GM06990 (cell line): ENCODE measurements at regions not wholly inside any gene's neighbourhood (a gene's known extent, or its start where the extent isn't known, plus 50 kb on each side); places are given as distances from the start of the nearest gene placed in this dataset.
"Not testable (repeated sequence)": the region's sequence is repeated elsewhere in the genome, so short reads cannot be mapped to it uniquely, and the experiment has no call there.

Experiments used
- DNase-seq: peaks from one replicate; pipeline ENCODE4 v3.0.0-alpha.2; 2011; ENCODE audit not compliant: insufficient read length; ENCODE audit errors: extremely low read depth
- H3K27me3 ChIP-seq: replicated peaks from 2 replicates; pipeline ENCODE4 v1.6.0; 2011; ENCODE audit warnings: low read length; ENCODE audit not compliant: control insufficient read depth, insufficient read depth
- H3K36me3 ChIP-seq: 2 replicates; pipeline ENCODE4 v1.5.1; 2011; ENCODE audit warnings: low read length; ENCODE audit not compliant: control insufficient read depth, insufficient read depth
- H3K4me3 ChIP-seq: replicated peaks from 2 replicates; pipeline ENCODE4 v1.5.1; 2011; ENCODE audit warnings: low read depth, mild to moderate bottlenecking, control low read depth, low read length
- CTCF ChIP-seq: IDR thresholded peaks from 2 replicates; pipeline ENCODE4 v1.5.1; 2011; ENCODE audit warnings: low read length, control low read depth, mild to moderate bottlenecking, inconsistent platforms; ENCODE audit not compliant: insufficient read depth, poor library complexity, severe bottlenecking

DNA sequence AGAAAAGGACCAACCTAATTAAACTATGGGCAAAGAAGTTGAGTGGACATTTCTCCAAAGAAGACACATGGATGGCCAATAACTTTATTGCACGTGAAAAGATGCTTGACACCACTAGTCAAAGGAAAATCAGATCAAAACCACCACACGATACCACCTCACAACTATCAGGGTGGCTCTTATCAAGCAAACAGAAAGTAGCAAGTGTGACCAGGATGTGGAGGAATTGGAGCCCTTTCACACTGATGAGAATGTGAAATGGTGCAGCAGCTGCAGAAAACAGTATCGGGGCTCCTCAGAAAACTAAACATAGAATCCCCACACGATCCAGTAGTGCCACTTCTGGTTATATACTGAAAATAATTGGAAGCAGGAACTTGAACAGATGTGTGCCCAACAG, 72.2 kb upstream of the ALKAL2 start:
- TF ChIP-seq CTCF: no peak
- no peaks in the 10 kb centered on the region for H3K36me3 ChIP-seq
- H3K4me3 ChIP-seq: no peak overlapping the region
- DNase-seq: no peak
- H3K27me3 ChIP-seq: no peaks in the 10 kb centered on the region

- no peaks in the 10 kb centered on the region for H3K36me3 ChIP-seq
- DNase-seq: no peak
- no peak overlapping the region for H3K4me3 ChIP-seq
- no peaks in the 10 kb centered on the region for H3K27me3 ChIP-seq
- no peak for TF ChIP-seq CTCF
Observed at GRCh38 chr2:359047-359446, 71.2 kb upstream of the ALKAL2 start.

GRCh38 chr2:357811-358210, 69.9 kb upstream of the ALKAL2 start:
- no peaks in the 10 kb centered on the region for H3K27me3 ChIP-seq

DNA sequence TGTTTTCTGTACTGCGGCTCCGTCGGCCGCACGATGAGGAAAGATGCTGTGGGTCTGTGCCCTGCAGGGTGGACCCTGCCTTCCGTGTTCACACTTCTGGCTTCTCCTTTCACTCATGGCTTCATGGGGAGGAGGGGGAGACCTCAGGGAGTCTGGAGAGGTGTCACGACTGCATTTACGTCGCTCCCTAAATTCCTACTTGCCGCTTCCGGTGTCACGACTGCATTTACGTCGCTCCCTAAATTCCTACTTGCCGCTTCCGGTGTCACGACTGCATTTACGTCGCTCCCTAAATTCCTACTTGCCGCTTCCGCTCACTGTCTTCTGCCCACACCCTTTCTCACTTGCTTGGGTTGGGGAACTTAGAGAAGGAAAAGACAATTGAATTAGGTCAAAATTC, 68.4 kb upstream of the ALKAL2 start:
- not testable (repeated sequence) for H3K4me3 ChIP-seq, H3K27me3 ChIP-seq, H3K36me3 ChIP-seq, DNase-seq

More at GRCh38 chr2:357811-358210, 69.9 kb upstream of the ALKAL2 start:
- Histone ChIP-seq H3K36me3 (no peaks in the 10 kb centered on the region), H3K4me3 (no peak overlapping the region)
- no peak for TF ChIP-seq CTCF
- DNase-seq: no peak

DNA sequence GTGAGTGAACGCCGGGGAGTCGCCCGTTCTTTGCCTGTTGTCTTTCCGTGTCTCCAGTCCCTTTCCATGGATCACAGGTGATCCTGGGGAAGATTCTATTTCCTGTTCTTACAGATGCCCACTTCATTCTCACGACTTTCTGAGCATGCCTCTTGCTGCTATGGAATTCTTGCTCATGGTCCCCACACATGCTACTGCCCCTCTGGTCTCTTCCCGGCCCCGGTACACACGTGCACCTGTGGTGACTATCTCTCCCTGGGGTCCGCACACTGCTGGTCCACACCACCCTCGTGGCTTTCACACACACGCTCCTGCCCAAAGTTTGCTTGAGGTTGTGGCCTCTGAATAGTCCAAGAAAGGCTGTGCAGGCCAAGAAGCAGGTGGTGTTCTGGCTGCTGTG, 67.9 kb upstream of the ALKAL2 start:
- no peaks in the 10 kb centered on the region for H3K36me3 ChIP-seq
- H3K4me3 ChIP-seq: no peak overlapping the region
- DNase-seq: no peak
- H3K27me3 ChIP-seq: no peaks in the 10 kb centered on the region
- no peak for TF ChIP-seq CTCF

DNA sequence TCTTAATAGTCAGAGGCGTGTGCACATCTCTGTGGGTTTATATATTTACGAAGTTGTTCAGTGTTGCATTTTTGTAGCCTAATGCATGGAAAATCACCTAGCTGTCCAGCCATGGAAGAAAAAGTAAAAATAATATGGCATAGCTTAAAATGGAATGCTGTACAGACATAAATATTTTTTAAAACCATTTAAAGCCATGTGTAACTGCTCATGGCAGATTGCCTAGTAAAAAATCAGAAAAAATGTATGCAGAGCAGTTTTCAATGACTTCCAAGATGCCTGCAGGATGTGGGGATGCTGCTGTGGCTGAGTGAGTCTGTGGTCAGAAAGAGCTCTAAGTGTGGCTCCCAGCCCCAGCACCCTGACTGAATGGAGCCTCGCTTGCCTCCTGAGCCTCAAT, 64.8 kb upstream of the ALKAL2 start:
- H3K27me3 ChIP-seq: no peaks in the 10 kb centered on the region
- no peak for DNase-seq
- no peak for TF ChIP-seq CTCF

More for the DNA sequence above, 64.8 kb upstream of the ALKAL2 start:
- Histone ChIP-seq H3K36me3 (no peaks in the 10 kb centered on the region), H3K4me3 (no peak overlapping the region)
